Body of pancreas (tissue), 4 donors: ENCODE measurements at regions not wholly inside any gene's neighbourhood (a gene's known extent, or its start where the extent isn't known, plus 50 kb on each side); places are given as distances from the start of the nearest gene placed in this dataset.

Experiments
- CTCF ChIP-seq, 7 experiments: fragments of 450-650 bp in 4 of 7; fragments of 200-600 bp in 3 of 7; sonication (generic) in 3 of 7; IDR thresholded peaks; one replicate each; pipeline ENCODE4 v1.5.1; 2016 to 2019; ENCODE audit warnings: antibody characterized with exemption in 7 of 7
- POLR2A ChIP-seq, 3 donors: fragments of 450-650 bp; IDR thresholded peaks; one replicate each; pipeline ENCODE4 v1.6.1; 2016; ENCODE audit warnings: antibody characterized with exemption in 3 of 3, mild to moderate bottlenecking in 2 of 3

GRCh38 chr10:117444497-117445040 is 69.3 kb upstream of the PDZD8 start:
- TF ChIP-seq CTCF (IDR thresholded peaks at IDR 0.05), result no peak
- no peak for TF ChIP-seq POLR2A (IDR thresholded peaks at IDR 0.05)
